ENCODE measurements at regions not wholly inside any gene's neighbourhood (a gene's known extent, or its start where the extent isn't known, plus 50 kb on each side); places are given as distances from the start of the nearest gene placed in this dataset.

DNA sequence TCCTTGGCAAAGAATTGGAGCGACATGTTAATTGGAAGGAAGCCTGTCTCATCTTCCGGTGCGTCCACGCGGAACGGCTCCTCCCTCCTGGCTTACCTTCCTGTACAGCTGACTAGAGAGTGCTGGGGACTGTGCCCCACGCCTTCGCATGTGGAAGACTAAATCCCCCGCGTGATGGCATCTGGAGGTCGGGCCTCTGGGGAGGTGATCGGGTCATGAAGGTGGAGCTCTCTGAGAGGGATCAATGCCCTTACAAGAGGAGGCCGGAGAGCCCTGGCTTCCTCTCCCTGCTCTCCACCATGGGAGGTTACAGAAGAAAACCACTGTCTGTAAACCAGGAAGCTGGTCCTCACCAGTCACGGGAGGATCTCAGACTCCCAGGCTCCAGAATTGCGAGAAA lies 104.1 kb upstream of the OTOS start:
- H3K9me3 ChIP-seq, result no peaks in the 10 kb centered on the region
- TF ChIP-seq, protein P1, sequence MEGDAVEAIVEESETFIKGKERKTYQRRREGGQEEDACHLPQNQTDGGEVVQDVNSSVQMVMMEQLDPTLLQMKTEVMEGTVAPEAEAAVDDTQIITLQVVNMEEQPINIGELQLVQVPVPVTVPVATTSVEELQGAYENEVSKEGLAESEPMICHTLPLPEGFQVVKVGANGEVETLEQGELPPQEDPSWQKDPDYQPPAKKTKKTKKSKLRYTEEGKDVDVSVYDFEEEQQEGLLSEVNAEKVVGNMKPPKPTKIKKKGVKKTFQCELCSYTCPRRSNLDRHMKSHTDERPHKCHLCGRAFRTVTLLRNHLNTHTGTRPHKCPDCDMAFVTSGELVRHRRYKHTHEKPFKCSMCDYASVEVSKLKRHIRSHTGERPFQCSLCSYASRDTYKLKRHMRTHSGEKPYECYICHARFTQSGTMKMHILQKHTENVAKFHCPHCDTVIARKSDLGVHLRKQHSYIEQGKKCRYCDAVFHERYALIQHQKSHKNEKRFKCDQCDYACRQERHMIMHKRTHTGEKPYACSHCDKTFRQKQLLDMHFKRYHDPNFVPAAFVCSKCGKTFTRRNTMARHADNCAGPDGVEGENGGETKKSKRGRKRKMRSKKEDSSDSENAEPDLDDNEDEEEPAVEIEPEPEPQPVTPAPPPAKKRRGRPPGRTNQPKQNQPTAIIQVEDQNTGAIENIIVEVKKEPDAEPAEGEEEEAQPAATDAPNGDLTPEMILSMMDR (IDR thresholded peaks at IDR 0.05 in 4 of 5, conservative IDR thresholded peaks at IDR 0.05 in 1 of 5), result no peak
- no peak for TF ChIP-seq POLR2A (IDR thresholded peaks at IDR 0.05)
- H3K4me1 ChIP-seq, result peaks cover 2 to 22% of the 10 kb centered on the region in 2 donors
- peak overlapping the region in 3 of 4 donors; percentile 32 to 65 (median 39) for H3K27ac ChIP-seq
- no peaks in the 10 kb centered on the region for H3K36me3 ChIP-seq
- ATAC-seq (no peak), DNase-seq (no peak)
- no peaks in the 10 kb centered on the region for H3K27me3 ChIP-seq
- no peak overlapping the region for H3K4me3 ChIP-seq
- in situ Hi-C loops (cut with MboI; ENCODE audit: low sequenced_read_pairs in 4 of 4), result loop anchor here in 1 of 4 donors (25.0 kb wide), 1 partner anchor 193 kb away; the partner anchor contains the start of gene GPC1
- intact Hi-C loops (cut with DNase I; ENCODE audit: low total_unique reads), result no loop called here

DNA sequence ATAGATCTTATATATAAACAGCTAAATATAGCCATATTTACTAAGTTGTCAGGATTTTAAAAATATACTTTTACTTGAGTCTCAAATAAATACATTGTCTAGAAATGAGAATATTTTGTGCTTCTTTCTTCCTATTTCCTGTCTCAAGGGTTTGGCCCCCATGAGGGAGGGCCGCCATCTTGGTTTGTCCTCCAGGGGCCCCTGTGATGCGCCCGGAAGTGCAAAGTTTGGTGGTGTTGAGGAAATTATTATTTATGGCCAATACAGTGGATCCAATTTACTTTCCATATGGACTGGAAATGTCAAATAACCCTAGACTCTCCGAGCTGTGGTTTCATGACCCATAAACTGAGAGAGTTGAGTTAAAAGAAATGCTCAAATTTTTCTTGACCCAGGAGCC lies 104.7 kb upstream of the OTOS start:
- H3K36me3 ChIP-seq, result no peaks in the 10 kb centered on the region
- in situ Hi-C loops (cut with MboI; ENCODE audit: low sequenced_read_pairs in 4 of 4), result loop anchor here in 1 of 4 donors (25.0 kb wide), 1 partner anchor 192 kb away; the partner anchor contains the start of gene GPC1
- ATAC-seq, result no peak

DNA sequence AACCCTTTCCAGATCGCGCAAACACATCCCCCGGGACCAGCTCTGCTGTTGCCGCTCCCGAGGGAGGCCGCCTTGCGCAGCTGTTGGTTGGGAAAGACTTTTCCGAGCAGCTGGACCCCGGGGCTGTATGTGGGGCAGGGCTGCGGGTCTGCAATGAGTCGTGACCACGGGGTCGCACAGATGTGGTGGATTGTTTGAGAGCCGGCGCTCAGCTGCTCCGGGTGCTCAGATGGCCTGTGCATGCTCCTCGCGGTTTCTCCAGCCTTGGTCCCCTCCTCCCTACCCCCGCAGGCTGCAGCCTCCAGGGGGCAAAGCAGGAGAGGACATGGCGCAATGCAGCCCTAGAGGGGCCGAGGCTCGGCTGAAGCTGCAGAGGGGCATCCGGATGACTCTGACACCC lies 105.2 kb upstream of the OTOS start:
- H3K4me3 ChIP-seq, result no peak overlapping the region
- DNase-seq, result no peak
- peak; percentile 2 to 34 for ATAC-seq
- no peaks in the 10 kb centered on the region for H3K27me3 ChIP-seq
- H3K9me3 ChIP-seq, result no peaks in the 10 kb centered on the region
- H3K27ac ChIP-seq, result peak overlapping the region in 1 of 4 donors; percentile 65
- no peak for TF ChIP-seq POLR2A (IDR thresholded peaks at IDR 0.05)
- TF ChIP-seq, protein P1 (IDR thresholded peaks at IDR 0.05 in 4 of 5, conservative IDR thresholded peaks at IDR 0.05 in 1 of 5), result no peak
- H3K4me1 ChIP-seq, result peaks cover 14 to 25% of the 10 kb centered on the region in 2 donors
- no peaks in the 10 kb centered on the region for H3K36me3 ChIP-seq
- intact Hi-C loops (cut with DNase I; ENCODE audit: low total_unique reads) (no loop called here), in situ Hi-C loops (cut with MboI; ENCODE audit: low sequenced_read_pairs in 4 of 4) (loop anchor here in 1 of 4 donors (25.0 kb wide), 1 partner anchor 192 kb away; the partner anchor contains the start of gene GPC1)

More for the DNA sequence above, 104.7 kb upstream of the OTOS start:
- no peaks in the 10 kb centered on the region for H3K27me3 ChIP-seq
- intact Hi-C loops (cut with DNase I; ENCODE audit: low total_unique reads), result no loop called here
- H3K4me1 ChIP-seq, result peaks cover 9 to 22% of the 10 kb centered on the region in 2 donors
- H3K9me3 ChIP-seq, result no peaks in the 10 kb centered on the region
- no peak for DNase-seq
- H3K4me3 ChIP-seq, result no peak overlapping the region
- H3K27ac ChIP-seq, result peak overlapping the region in 3 of 4 donors; percentile 32 to 65 (median 39)
- no peak for TF ChIP-seq POLR2A (IDR thresholded peaks at IDR 0.05)
- TF ChIP-seq, protein P1 (IDR thresholded peaks at IDR 0.05 in 4 of 5, conservative IDR thresholded peaks at IDR 0.05 in 1 of 5), result no peak

DNA sequence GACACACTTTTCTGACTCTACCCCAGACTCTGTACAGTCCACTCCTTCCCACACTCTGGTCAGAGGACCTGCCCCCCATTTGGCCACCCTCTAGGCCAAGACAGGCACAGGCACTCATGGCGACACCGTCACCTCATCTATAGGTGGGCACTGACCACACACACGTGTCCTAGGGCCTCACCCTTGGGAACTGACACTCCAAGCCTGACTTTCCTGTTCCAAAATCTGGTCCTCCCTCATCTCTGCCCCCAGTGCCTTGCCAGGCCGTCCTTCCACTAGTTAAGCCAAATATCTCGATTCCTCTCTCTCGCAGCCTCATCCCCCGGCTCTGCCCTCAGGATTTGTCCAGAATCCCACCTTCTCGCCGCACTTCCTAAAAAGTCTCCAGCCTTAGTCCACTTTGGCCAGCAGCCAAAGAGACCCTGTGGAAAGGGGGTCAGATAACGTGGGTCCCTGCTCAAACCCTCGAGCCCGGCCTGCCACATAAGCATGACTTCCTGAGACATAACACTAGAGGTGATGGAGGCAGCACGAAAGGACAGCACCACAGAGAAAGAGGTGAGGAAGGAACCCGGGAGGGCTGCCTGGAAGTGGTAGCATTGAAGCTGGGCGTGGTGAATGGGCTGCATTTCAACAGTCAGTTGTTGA lies 105.8 kb upstream of the OTOS start:
- TF ChIP-seq, protein P1 (IDR thresholded peaks at IDR 0.05 in 4 of 5, conservative IDR thresholded peaks at IDR 0.05 in 1 of 5), result no peak
- TF ChIP-seq POLR2A (IDR thresholded peaks at IDR 0.05), result no peak
- H3K27me3 ChIP-seq, result no peaks in the 10 kb centered on the region
- H3K27ac ChIP-seq, result peak overlapping the region in 3 of 4 donors; percentile 30 to 65 (median 42)
- ATAC-seq (no peak), DNase-seq (no peak)
- in situ Hi-C loops (cut with MboI; ENCODE audit: low sequenced_read_pairs in 4 of 4) (loop anchor here in 1 of 4 donors (25.0 kb wide), 1 partner anchor 191 kb away; the partner anchor contains the start of gene GPC1), intact Hi-C loops (cut with DNase I; ENCODE audit: low total_unique reads) (no loop called here)
- peaks cover 17 to 30% of the 10 kb centered on the region in 2 donors for H3K4me1 ChIP-seq
- H3K36me3 ChIP-seq, result no peaks in the 10 kb centered on the region
- no peaks in the 10 kb centered on the region for H3K9me3 ChIP-seq
- H3K4me3 ChIP-seq, result no peak overlapping the region

Data from gastrocnemius medialis (tissue), 4 donors.